Hepatocyte (in vitro differentiated cells): ENCODE measurements at regions not wholly inside any gene's neighbourhood (a gene's known extent, or its start where the extent isn't known, plus 50 kb on each side); places are given as distances from the start of the nearest gene placed in this dataset.
A peak's percentile ranks its signal among the peaks of the same experiment; 100 is the strongest.

Experiments
- DNase-seq: peaks from one replicate; pipeline ENCODE4 v3.0.0-alpha.2; 2016; ENCODE audit warnings: low spot score
- H2AFZ ChIP-seq: fragments of 200-600 bp; sonication (generic); 2 replicates; pipeline ENCODE4 v1.6.0; 2016; ENCODE audit warnings: antibody characterized with exemption, mild to moderate bottlenecking
- H3K27ac ChIP-seq: fragments of 200-600 bp; sonication (generic); 2 replicates; pipeline ENCODE4 v1.5.1; 2016; ENCODE audit warnings: mild to moderate bottlenecking
- H3K27me3 ChIP-seq: fragments of 200-600 bp; sonication (generic); 2 replicates; pipeline ENCODE4 v1.6.1; 2016
- H3K36me3 ChIP-seq: fragments of 200-600 bp; sonication (generic); replicated peaks from 2 replicates; pipeline ENCODE4 v1.5.1; 2016; ENCODE audit warnings: low read depth; ENCODE audit not compliant: insufficient read depth
- H3K4me1 ChIP-seq: fragments of 200-600 bp; sonication (generic); 2 replicates; pipeline ENCODE4 v1.5.1; 2016; ENCODE audit warnings: mild to moderate bottlenecking, moderate library complexity; ENCODE audit not compliant: insufficient read depth
- H3K4me2 ChIP-seq: fragments of 200-600 bp; sonication (generic); 2 replicates; pipeline ENCODE4 v1.6.0; 2016
- H3K4me3 ChIP-seq: fragments of 200-600 bp; sonication (generic); 2 replicates; pipeline ENCODE4 v1.5.1; 2016; ENCODE audit warnings: mild to moderate bottlenecking
- H3K79me2 ChIP-seq: fragments of 200-600 bp; sonication (generic); 2 replicates; pipeline ENCODE4 v1.6.0; 2017; ENCODE audit warnings: mild to moderate bottlenecking
- H3K9me2 ChIP-seq: fragments of 200-600 bp; sonication (generic); replicated peaks from 2 replicates; pipeline ENCODE4 v1.6.0; 2017; ENCODE audit warnings: mild to moderate bottlenecking; ENCODE audit not compliant: insufficient read depth
- H3K9me3 ChIP-seq: fragments of 200-600 bp; sonication (generic); 2 replicates; pipeline ENCODE4 v1.5.1; 2016; ENCODE audit warnings: low read depth, mild to moderate bottlenecking
- H4K20me1 ChIP-seq: fragments of 200-600 bp; sonication (generic); 2 replicates; pipeline ENCODE4 v1.6.0; 2016; ENCODE audit warnings: mild to moderate bottlenecking; ENCODE audit not compliant: insufficient read depth, poor library complexity, severe bottlenecking
- CTCF ChIP-seq: fragments of 200-600 bp; sonication (generic); IDR thresholded peaks from 2 replicates; pipeline ENCODE4 v1.5.1; 2016; ENCODE audit warnings: antibody characterized with exemption, mild to moderate bottlenecking; ENCODE audit not compliant: poor library complexity
- EZH2 ChIP-seq: fragments of 200-600 bp; sonication (generic); IDR thresholded peaks from 2 replicates; pipeline ENCODE4 v1.6.1; 2016; ENCODE audit warnings: antibody characterized with exemption, mild to moderate bottlenecking, borderline replicate concordance
- EZH2phosphoT487 ChIP-seq: fragments of 200-600 bp; sonication (generic); IDR thresholded peaks from one replicate; pipeline ENCODE4 v1.6.1; 2018; ENCODE audit warnings: antibody characterized with exemption, mild to moderate bottlenecking, low read depth, moderate library complexity; ENCODE audit not compliant: unreplicated experiment, severe bottlenecking
- WGBS: methylation state at CpG from one replicate; pipeline ENCODE4 v1.1.6; 2016; ENCODE audit warnings: low lambda C conversion rate; ENCODE audit errors: missing lambda C conversion rate; 5-methylcytosine and 5-hydroxymethylcytosine counted together

GRCh38 chr16:86110134-86110533 lies 211.2 kb downstream of the IRF8 start:
- Histone ChIP-seq H3K4me1 (peaks cover 4% of the 10 kb centered on the region), H3K79me2 (no peaks in the 10 kb centered on the region), H3K4me2 (no peak overlapping the region), H4K20me1 (no peaks in the 10 kb centered on the region), H3K9me2 (no peaks in the 10 kb centered on the region), H3K27me3 (no peaks in the 10 kb centered on the region), H3K36me3 (no peaks in the 10 kb centered on the region), H3K27ac (no peak overlapping the region), H3K4me3 (no peak overlapping the region), H2AFZ (no peak overlapping the region), H3K9me3 (no peaks in the 10 kb centered on the region)
- DNase-seq = no peak
- TF ChIP-seq CTCF (no peak), EZH2phosphoT487 (no peak), EZH2 (no peak)
- whole genome bisulfite sequencing = 87% methylated on average over 1 of the region's 1 CpG

- Histone ChIP-seq H3K9me3 (no peaks in the 10 kb centered on the region), H4K20me1 (no peaks in the 10 kb centered on the region), H3K4me3 (no peak overlapping the region), H3K36me3 (no peaks in the 10 kb centered on the region), H3K9me2 (no peaks in the 10 kb centered on the region), H3K4me2 (no peak overlapping the region), H3K27me3 (no peaks in the 10 kb centered on the region), H2AFZ (no peak overlapping the region), H3K27ac (no peak overlapping the region), H3K79me2 (no peaks in the 10 kb centered on the region), H3K4me1 (peaks cover 4% of the 10 kb centered on the region)
- DNase-seq = no peak
- WGBS = 95% methylated on average over 4 of the region's 4 CpGs
- TF ChIP-seq EZH2 = no peak
- no peak for TF ChIP-seq CTCF
- no peak for TF ChIP-seq EZH2phosphoT487
Measured at GRCh38 chr16:86110726-86111125, 211.8 kb downstream of the IRF8 start.

- Histone ChIP-seq H3K79me2 (no peaks in the 10 kb centered on the region), H3K27ac (peak overlapping the region; percentile 4), H2AFZ (no peak overlapping the region), H3K9me2 (no peaks in the 10 kb centered on the region), H3K4me2 (no peak overlapping the region), H3K4me1 (peaks cover 4% of the 10 kb centered on the region), H3K4me3 (no peak overlapping the region), H4K20me1 (no peaks in the 10 kb centered on the region), H3K9me3 (no peaks in the 10 kb centered on the region), H3K36me3 (no peaks in the 10 kb centered on the region), H3K27me3 (no peaks in the 10 kb centered on the region)
- TF ChIP-seq EZH2phosphoT487 (no peak), EZH2 (no peak)
- WGBS = 79% methylated on average over 4 of the region's 4 CpGs
- DNase-seq = no peak
Measured at GRCh38 chr16:86112178-86112577, 213.2 kb downstream of the IRF8 start.

GRCh38 chr16:86117235-86117634 lies 218.3 kb downstream of the IRF8 start:
- no peak for DNase-seq
- Histone ChIP-seq H4K20me1 (no peaks in the 10 kb centered on the region), H3K27me3 (no peaks in the 10 kb centered on the region), H3K36me3 (no peaks in the 10 kb centered on the region), H3K4me3 (no peak overlapping the region), H3K9me3 (no peaks in the 10 kb centered on the region), H3K27ac (no peak overlapping the region), H3K79me2 (no peaks in the 10 kb centered on the region), H2AFZ (no peak overlapping the region), H3K4me2 (no peak overlapping the region), H3K9me2 (no peaks in the 10 kb centered on the region), H3K4me1 (peaks cover 13% of the 10 kb centered on the region)
- WGBS = 92% methylated on average over 5 of the region's 5 CpGs
- no peak for TF ChIP-seq EZH2
